ENCODE measurements at regions not wholly inside any gene's neighbourhood (a gene's known extent, or its start where the extent isn't known, plus 50 kb on each side); places are given as distances from the start of the nearest gene placed in this dataset.
A peak's percentile ranks its signal among the peaks of the same experiment; 100 is the strongest.
"Not testable (repeated sequence)": the region's sequence is repeated elsewhere in the genome, so short reads cannot be mapped to it uniquely, and the experiment has no call there.

DNA sequence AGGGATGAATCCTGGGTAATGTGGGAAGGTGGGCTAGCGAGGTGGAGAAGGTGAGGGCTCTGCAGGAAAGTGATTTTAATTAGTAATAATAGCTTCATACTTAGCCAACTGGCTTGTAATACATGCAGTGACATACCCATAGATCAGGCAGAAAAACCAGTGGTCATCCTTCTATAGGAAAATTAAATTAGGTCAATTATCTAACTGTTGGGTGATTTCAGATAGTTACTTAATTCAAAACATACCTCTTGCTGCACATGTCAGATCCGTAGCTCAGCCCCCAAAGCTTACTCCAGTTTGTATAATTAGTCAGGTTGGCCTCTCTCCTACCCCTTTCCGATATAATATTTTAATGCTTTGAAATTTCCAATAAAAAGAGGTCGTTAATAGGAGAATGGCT, 137.0 kb downstream of the TMEM114 start:
- no peak for DNase-seq (ENCODE audit: low spot score)

DNA sequence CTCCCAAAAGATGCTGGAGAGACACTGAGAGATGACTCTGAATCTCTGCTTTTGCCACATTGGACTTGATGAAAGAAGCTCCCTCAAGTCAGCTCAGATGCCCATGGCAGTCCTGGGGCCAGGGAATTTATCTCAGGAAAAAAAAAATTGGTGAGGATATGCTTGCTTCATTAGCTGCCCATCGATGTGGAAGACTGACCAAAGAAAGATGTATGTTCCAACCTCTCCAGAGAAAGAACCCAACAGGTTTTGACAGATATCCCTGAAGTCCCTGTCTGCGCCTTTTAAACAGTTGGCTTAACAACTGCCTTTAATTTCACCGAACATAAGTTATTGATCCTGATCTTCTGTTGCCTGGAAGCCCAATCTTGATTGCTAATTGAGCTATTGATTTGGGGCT, 137.4 kb downstream of the TMEM114 start:
- no peak for DNase-seq (ENCODE audit: low spot score)

DNA sequence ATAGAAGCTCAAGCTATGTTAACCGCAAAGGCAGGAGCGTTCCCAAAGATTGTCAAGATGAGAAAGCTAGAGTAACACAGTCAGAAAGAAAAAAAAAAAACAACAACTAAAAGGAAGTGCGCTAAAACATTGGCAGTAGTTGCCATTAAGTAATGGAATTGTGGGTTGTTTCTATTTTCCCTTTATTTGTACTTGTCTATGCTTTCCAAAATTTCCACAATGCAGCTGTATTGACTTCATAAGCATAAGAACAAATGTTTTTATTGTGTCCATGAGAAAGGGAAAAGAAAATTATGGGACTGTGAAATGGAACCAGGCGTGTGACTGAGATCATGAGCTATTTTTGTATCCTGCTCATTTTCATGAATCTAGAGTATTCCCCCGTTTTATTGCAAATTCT, 153.4 kb downstream of the TMEM114 start:
- no peak for DNase-seq (ENCODE audit: low spot score)

DNA sequence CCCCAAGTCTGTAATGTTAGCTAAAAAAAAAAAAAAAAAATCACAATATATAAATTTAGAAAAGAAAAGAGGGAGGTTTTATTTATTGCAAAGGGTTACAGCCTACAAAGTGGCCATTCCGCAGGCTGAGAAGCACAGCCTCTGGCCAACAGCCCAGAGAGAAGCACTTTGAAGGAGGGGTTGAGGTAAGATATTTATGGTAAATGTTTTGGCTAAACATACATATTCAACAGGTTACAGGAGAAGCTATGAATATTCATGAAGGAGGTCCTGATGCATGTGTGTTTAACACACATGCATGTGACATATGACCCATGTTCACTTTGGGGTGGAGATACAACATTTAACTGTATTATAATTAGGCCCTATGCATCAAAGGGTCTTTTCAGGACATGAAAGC, 158.5 kb downstream of the TMEM114 start:
- DNase-seq (ENCODE audit: low spot score) = no peak

DNA sequence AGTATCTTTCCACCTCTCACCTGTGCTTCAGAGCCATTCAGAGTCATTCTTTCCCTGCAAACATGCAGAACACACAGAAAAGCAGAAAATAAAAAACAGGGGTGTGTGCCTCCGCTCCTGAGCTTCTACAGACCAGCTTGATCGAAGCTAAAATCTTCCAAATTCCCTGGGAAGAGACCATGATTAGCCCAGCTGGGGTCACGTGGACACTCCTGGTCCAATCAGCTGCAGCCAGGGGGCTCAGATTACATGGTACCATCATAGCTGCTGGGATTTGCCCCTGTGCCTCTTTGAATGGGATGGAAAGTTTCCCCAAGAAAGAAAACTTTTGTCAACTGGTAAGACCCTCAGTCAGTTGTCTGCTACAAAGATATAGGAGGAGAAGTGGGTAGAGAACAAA, 159.9 kb downstream of the TMEM114 start:
- no peak for DNase-seq (ENCODE audit: low spot score)

DNA sequence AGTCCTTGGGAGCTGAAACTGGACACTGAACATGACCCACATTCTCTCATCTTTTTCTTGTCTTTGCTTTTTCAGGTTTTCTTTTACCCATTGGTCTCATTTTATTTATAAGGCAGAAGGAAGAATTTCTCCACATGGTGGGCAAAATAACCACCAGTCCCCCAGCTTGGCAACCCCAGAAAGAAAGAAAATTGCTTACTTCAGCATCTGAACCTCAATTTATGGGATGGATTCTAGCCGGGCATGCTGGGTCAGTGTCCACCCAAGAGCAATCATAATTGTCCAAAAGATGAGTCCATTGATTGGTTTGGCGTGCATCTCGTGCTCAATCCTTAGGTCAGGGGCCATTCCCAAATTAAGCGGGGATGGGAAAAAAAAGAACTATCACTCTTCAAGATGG, 163.7 kb downstream of the TMEM114 start:
- DNase-seq (ENCODE audit: low spot score) = no peak

DNA sequence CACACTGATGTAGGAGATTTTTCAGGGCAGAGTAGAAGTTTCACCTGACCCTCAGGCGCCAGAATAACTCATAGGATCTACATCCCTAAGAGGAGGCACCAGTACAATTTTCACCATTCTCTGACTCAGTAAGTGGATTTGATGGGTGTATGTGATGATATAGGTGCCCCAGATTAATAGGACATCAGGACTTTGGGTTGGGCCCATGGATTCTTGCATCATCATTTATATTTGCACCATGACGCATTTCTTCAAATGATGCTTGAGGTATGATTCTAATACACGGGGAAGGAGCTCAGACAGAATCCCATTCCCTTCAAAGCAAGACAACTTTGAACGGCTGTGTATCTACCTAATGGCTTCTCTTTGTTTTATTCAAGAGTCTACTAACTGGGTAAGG, 173.2 kb downstream of the TMEM114 start:
- DNase-seq (ENCODE audit: low spot score) = no peak

DNA sequence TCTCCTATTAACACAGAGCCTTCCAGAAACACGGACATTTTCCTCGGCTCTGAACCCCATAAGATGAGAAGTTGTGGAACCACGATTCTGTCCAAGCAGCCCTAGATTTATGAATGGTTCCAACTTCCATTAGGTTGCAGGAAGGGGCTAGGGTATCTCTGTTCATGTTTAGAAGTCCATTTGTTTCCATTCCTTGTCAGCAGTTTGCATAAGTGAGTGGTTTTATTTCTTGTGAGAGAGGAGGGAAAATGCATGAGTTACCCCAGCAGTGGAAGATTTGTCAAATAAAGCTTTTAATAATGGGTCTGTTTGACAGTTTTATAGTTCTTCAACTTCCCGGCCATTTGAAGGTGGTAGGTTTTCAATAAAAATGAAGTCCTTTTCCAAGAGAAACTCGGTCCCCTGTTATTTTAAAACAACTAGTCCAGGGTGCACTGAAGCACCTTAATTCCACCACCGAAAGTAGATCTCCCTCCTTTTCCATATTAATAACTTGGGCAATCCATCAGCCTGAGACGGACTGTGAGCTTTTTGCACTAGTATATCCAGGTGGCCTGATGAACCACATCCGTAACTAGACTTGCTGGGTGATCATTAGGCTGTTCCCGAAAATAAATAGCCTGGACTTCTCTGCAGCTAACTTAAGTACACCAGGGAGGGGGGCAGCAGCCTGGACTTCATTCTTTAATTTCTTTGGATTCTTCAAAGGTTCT, 181.3 kb downstream of the TMEM114 start:
- no peak for DNase-seq (ENCODE audit: low spot score)

DNA sequence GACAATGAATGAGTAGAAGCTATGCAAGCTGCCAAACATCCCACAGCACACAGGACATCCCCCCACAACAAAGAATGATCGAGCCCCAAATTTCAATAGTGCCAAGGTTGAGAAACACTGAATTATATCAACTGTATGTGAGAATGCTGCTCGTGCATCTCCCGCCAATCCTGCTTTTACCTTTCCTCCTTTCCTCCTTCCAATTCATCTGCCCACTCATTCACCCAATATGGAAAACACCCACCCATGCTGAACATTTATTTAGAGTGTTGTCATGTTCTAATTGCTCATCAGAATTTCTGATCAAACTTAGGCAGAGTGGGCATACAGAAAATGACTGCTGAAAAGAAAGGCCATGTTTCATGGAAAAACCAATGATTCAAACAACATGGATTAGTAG, 183.0 kb downstream of the TMEM114 start:
- DNase-seq (ENCODE audit: low spot score) = no peak

DNA sequence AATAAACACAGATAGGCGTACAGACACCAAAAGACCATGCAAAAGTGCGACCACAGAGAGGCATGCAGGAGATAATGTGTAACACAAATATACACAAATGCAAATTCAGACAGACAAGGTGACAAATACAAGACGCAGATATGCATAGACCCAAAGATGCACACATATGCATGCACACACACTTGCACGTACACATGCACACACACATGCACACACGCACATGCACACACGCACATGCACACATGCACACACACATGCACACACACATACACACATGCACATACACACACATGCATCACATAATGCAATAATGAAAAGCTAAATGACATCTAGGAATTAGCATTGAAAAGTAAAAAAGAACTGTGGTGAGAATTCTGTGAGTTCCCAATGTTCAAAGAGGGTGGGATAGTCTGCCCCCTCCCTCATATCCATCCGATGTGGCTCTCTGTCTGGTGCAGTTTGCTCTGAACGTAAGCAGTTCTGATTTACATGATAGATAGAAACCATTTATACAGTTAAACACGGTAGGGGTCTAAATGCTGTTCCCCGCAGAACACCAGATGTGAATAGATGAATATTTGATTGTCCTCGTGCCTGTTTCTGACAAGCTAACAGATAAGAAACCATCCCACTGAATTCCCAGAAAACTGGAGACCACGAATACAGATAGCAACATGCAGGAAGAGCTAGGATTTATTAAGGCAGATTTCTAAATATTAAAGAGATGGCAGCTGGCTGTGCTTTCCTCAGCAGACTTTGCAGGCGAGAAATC, 186.1 kb downstream of the TMEM114 start:
- DNase-seq (ENCODE audit: low spot score) = no peak

DNA sequence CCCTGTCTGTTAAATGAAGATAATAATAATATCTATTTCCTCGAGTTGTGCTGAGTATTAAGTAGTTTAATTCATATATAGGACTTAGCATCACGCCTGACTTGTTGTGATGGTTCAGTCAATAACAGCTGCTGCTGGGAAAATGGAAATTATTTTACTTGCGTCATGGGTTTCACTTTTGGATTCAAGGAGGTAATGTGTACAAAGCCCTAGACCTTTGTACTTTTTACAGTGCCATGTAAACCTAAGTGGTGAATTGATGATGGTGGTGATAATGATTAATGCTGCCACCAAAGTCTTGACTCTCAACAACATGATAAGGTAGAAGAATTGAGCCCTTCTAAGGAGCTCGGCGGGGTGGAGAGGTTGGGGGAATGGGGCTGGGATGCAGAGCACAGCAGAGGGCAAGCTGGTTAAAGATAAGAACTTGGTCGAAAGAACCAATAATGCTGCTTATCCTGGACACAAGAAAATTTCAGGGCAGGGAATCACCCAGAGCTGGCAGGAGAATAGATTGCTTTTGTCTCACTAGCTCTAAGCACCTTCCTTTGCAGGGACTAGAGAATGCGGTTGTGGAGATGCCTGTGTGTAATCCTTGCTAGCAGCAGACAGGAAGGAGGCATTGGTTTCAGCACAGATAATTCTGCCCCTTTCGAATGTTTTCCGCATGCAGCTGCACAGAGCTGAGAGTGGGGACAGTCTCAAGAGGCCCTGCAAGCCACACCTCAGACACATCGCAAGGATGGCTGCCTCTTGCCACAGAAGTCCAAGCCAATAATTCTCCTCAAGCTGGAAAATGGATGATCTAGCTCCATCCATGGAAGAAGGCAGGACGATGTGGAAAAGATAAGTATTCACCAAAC, 187.1 kb downstream of the TMEM114 start:
- DNase-seq (ENCODE audit: low spot score) = no peak

DNA sequence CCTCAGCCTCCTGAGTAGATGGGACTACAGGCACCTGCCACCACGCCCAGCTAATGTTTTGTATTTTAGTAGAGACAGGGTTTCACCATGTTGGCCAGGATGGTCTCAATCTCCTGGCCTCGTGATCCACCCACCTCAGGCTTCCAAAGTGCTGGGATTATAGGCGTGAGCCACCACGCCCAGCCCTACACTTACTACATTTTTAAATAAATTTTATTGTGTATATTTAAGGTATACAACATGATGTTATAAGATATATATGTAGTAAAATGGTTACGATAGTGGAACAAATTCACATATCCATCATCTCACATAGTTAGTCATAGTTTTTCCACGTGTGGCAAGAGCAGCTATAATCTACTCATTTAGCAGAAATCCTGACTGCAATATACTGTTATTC, 189.6 kb downstream of the TMEM114 start:
- DNase-seq (ENCODE audit: low spot score) = not testable (repeated sequence)

DNA sequence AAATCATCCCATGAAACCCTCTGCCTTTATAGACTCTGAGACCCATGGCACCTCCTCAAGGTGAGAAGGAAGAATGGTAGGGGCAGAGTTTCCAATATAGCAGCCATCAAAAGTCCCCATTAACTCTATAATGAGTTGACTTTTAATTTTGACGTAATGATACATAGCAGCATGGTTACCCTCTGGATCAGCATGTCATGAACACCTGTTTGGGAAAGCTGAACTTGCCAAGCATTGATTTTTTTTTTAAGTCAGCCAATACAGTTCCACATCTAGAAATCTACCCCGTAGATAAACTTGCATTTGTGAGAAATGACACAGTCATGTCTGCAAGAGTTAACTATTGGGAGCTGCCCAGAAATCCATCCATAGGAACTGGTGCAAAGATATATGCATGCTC, 191.8 kb downstream of the TMEM114 start:
- DNase-seq (ENCODE audit: low spot score) = no peak

DNA sequence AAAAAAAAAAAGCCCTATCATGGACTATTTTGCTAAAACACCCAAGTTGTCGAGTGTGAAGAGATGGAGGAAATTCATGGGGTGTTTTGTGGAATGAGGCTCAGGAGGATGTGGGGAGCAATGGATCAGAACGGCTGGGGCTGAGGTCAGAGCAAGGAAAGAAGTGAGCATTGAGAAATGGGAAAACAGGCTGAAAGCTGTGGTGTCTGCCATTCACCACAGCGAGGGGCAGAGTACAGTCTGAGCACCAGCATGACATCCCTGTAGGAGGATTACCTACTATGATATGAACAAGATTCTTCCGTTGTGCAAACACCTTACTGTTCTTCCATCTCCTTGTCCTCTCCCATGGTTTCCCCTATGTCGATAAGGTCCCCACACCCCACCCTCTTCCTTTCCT, 193.1 kb downstream of the TMEM114 start:
- no peak for DNase-seq (ENCODE audit: low spot score)

DNA sequence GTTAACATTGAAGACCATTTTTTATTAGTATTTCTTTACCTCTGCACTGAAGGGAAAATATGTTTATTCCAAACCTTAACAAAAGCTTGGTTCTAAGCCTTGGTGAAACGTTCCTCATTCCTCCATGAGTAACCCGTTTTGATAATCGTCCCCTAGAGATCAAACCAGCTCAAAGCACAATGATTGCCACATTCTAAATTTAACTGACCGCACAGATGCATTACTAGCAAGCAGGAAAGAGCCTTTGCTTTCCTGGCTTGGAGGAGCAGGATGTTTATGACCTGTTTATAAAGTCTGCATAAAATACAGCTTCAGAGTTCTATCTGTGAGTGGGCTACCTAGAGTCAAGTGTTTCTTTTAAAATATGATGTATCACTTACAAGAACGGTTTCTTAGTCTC, 193.8 kb downstream of the TMEM114 start:
- no peak for DNase-seq (ENCODE audit: low spot score)

DNA sequence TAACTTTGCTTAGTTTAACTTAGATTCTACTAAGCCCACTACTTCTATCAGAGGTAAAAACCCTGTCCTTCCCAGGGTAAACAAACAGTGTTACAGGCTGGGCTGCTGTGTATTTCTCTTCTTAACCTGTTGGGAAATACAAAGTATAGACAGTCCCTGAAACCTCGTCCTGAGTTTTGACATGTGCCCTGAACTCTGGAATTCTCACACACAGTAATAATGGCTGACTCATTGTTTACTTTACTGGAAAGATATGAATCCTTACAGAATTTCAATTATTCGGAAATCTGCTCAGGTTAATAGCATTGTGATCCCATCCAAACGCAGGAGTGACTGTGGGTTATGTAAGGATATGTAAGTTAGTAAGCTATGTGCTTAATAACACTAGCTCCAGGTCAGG, 199.1 kb downstream of the TMEM114 start:
- peak; percentile 3 for DNase-seq (ENCODE audit: low spot score)

DNA sequence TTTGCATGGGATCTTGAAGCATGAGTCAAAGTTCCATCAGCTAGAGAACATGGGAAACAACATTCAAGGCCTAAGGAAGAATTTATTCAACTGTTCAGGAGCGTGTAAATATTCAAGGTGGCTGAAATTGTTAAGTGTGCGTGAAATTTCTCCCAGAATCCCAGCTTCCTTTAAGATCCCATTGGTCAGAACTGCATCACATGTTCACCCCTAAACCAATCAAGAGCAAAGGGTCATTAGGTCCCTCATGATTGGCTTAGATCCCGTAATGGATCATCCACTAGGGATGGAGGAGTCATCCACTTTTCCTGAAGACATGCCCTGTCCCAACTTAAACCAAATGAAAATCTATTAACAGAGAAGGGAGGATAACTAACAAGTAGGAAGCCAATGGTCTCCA, 201.6 kb downstream of the TMEM114 start:
- no peak for DNase-seq (ENCODE audit: low spot score)

DNA sequence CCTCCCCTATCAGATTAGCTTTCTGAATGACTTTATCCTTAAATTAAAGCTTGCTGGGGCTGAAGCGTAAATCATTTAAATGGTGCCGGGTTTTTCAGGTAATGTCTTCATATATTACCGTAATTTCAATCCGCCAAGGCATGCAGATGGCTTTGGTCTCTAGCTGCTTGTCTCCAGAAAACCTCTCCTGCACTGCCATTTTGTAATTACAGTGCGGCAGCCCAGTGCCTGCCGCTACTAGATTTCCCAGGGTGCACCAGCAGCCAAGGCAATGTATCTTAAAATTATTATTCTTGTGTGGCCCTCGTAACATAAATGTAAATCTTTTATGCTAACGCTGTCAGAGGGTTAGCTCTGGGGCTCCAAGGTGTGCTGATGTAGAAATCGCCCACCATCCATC, 208.5 kb downstream of the TMEM114 start:
- no peak for DNase-seq (ENCODE audit: low spot score)

DNA sequence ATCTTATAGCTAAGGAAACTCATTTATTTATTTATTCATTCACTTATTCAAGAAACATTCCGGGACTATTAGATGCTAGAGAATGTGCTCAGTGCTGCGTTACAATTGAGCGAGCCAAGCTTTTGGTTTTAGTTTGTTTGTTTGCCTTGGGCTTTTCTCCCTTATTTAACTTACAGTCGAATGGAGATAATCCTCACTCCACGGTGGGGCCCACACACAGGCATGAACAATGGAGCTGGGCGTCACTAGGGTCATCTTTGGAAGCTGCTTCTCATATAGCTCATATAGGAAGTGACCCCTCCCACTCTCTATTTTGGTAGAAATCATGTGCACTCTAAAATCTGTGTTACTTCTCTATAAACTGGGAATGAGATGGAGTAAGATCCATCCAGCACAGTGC, 210.0 kb downstream of the TMEM114 start:
- DNase-seq (ENCODE audit: low spot score) = no peak

DNA sequence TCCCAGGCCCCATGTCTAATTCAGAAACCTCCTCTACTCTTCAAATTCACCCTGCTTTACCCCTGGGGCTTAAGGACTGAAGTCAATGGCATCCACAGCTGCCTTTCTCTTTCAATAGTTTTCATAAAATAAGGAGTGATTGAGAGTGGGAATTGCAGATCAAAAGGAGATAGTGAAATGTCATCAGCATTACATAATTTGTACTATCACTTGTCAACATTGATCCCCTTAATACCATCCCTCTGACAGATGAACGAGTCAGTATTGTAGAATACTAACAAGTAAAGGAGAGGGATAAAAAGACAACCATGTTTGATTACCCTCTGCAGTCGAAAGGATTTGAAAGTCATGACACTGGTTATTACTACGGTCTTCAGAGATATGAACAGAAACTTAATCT, 212.4 kb downstream of the TMEM114 start:
- DNase-seq (ENCODE audit: low spot score) = no peak

DNA sequence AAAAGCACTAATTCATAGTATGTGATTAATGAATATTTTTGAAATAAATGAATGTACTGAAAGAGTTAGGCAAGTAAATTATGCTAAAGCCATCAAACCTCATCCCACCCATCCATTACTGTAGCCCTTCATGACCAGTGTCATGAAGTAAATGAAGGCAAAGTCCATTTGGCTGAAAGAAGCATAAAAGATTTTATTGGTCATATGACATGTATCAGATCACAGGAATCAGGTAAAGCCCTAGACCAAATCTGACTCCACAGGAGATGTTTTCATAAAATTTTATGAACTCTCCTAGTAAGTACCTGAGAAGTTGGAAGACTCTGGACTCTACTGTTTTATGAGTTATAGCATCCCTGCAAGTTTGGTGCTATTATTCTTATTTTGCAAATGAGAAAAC, 213.5 kb downstream of the TMEM114 start:
- no peak for DNase-seq (ENCODE audit: low spot score)

DNA sequence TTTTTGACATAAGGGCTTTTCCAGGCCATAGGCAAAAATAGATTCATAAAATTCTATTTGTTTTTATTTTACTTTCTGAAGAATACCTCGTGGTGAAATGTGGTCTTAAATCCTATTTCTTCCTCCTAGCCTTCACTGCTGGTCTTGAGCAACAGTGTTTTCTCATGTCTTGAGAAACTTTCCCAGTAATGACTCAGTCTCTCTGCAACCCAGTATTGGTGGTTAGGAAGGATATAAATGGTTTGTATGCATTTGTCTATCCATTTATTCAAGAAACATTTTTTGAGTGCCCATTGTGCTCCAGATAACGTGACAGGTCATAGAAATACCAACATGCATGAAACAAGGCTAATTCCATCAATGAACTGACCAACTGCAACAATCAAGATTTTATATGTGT, 213.9 kb downstream of the TMEM114 start:
- peak; percentile 11 for DNase-seq (ENCODE audit: low spot score)

DNA sequence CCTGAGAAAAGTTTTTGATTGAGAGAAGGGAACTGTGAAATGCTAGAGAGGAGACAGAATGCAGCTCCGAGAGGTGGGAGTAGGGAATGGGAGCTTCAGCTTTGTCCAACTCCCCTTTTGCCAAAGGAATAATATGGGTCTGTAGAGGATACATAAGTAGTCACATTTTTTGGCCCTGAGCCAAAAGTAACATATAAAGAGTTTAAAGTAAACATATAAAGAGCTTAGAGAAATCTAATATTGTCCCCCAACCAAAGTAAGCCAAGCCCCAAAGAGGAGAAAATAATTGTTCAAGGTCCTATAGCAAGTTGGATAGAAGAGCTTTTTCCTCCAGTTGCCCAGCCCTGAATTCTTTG, 215.1 kb downstream of the TMEM114 start:
- DNase-seq (ENCODE audit: low spot score) = no peak

Measured in kidney tubule cell (primary cell).